NT2/D1 (cell line): ENCODE measurements at regions not wholly inside any gene's neighbourhood (a gene's known extent, or its start where the extent isn't known, plus 50 kb on each side); places are given as distances from the start of the nearest gene placed in this dataset.

ENCODE experiments used
- DNase-seq: peaks from one replicate; pipeline ENCODE4 v3.0.0-alpha.2; 2011; ENCODE audit warnings: low read depth, low spot score
- H3K27me3 ChIP-seq: 2 replicates; pipeline ENCODE4 v1.6.0; 2011; ENCODE audit warnings: mild to moderate bottlenecking; ENCODE audit not compliant: insufficient read length, insufficient read depth
- H3K36me3 ChIP-seq: 2 replicates; pipeline ENCODE4 v1.6.1; 2011; ENCODE audit warnings: mild to moderate bottlenecking, low read length, mixed read lengths; ENCODE audit not compliant: insufficient read depth, insufficient read length
- H3K4me1 ChIP-seq: 2 replicates; pipeline ENCODE4 v1.5.1; 2011; ENCODE audit not compliant: insufficient read depth, insufficient read length
- H3K4me3 ChIP-seq: 2 replicates; pipeline ENCODE4 v1.5.1; 2011; ENCODE audit warnings: low read depth; ENCODE audit not compliant: insufficient read length
- H3K9ac ChIP-seq: 2 replicates; pipeline ENCODE4 v1.6.0; 2011; ENCODE audit warnings: low read depth; ENCODE audit not compliant: insufficient read length
- H3K9me3 ChIP-seq: 2 replicates; pipeline ENCODE4 v1.5.1; 2011; ENCODE audit warnings: mild to moderate bottlenecking, low read length; ENCODE audit not compliant: insufficient read depth
- SUZ12 ChIP-seq: IDR thresholded peaks from 2 replicates; pipeline ENCODE4 v1.6.1; 2011; ENCODE audit not compliant: insufficient read length, insufficient read depth; ENCODE audit errors: extremely low read depth
- YY1 ChIP-seq: IDR thresholded peaks from 2 replicates; pipeline ENCODE4 v1.6.1; 2011; ENCODE audit not compliant: insufficient read length, insufficient read depth
- ZNF274 ChIP-seq: IDR thresholded peaks from 2 replicates; pipeline ENCODE4 v1.6.1; 2011; ENCODE audit warnings: mild to moderate bottlenecking, low read depth, low read length

- no peaks in the 10 kb centered on the region for H3K36me3 ChIP-seq
- no peak overlapping the region for H3K4me3 ChIP-seq
- H3K9me3 ChIP-seq: no peaks in the 10 kb centered on the region
- H3K4me1 ChIP-seq: no peaks in the 10 kb centered on the region
- no peak for DNase-seq
- TF ChIP-seq ZNF274: no peak
- no peak for TF ChIP-seq SUZ12
- TF ChIP-seq YY1: no peak
- no peak overlapping the region for H3K9ac ChIP-seq
- no peaks in the 10 kb centered on the region for H3K27me3 ChIP-seq
Measured at GRCh38 chr11:11220786-11221185, 132.3 kb downstream of the CSNK2A3 start.

- DNase-seq: no peak
- no peaks in the 10 kb centered on the region for H3K9me3 ChIP-seq
- no peaks in the 10 kb centered on the region for H3K27me3 ChIP-seq
- H3K4me1 ChIP-seq: no peaks in the 10 kb centered on the region
- no peaks in the 10 kb centered on the region for H3K36me3 ChIP-seq
- no peak overlapping the region for H3K4me3 ChIP-seq
- H3K9ac ChIP-seq: no peak overlapping the region
- TF ChIP-seq SUZ12: no peak
- no peak for TF ChIP-seq YY1
- TF ChIP-seq ZNF274: no peak
Measured at GRCh38 chr11:11218629-11218986, 134.4 kb downstream of the CSNK2A3 start.

GRCh38 chr11:11217929-11218628, 135.0 kb downstream of the CSNK2A3 start:
- H3K9me3 ChIP-seq: no peaks in the 10 kb centered on the region
- H3K27me3 ChIP-seq: no peaks in the 10 kb centered on the region
- no peak overlapping the region for H3K9ac ChIP-seq
- H3K36me3 ChIP-seq: no peaks in the 10 kb centered on the region
- no peak overlapping the region for H3K4me3 ChIP-seq
- DNase-seq: no peak
- H3K4me1 ChIP-seq: no peaks in the 10 kb centered on the region
- TF ChIP-seq SUZ12 (no peak), ZNF274 (no peak)

- no peaks in the 10 kb centered on the region for H3K27me3 ChIP-seq
- no peaks in the 10 kb centered on the region for H3K9me3 ChIP-seq
- no peak overlapping the region for H3K9ac ChIP-seq
- H3K4me3 ChIP-seq: no peak overlapping the region
- H3K4me1 ChIP-seq: no peaks in the 10 kb centered on the region
- DNase-seq: no peak
- H3K36me3 ChIP-seq: no peaks in the 10 kb centered on the region
- TF ChIP-seq SUZ12 (no peak), ZNF274 (no peak)
Measured at GRCh38 chr11:11217289-11217928, 135.6 kb downstream of the CSNK2A3 start.

GRCh38 chr11:11215944-11216343, 137.1 kb downstream of the CSNK2A3 start:
- H3K9ac ChIP-seq: no peak overlapping the region
- no peak for TF ChIP-seq YY1
- H3K4me3 ChIP-seq: no peak overlapping the region
- H3K4me1 ChIP-seq: no peaks in the 10 kb centered on the region
- no peaks in the 10 kb centered on the region for H3K9me3 ChIP-seq
- no peak for DNase-seq
- H3K27me3 ChIP-seq: no peaks in the 10 kb centered on the region
- H3K36me3 ChIP-seq: no peaks in the 10 kb centered on the region

- H3K27me3 ChIP-seq: no peaks in the 10 kb centered on the region
- no peak for DNase-seq
- H3K4me3 ChIP-seq: no peak overlapping the region
- TF ChIP-seq YY1: no peak
- no peak for TF ChIP-seq SUZ12
- TF ChIP-seq ZNF274: no peak
- H3K4me1 ChIP-seq: no peaks in the 10 kb centered on the region
- no peak overlapping the region for H3K9ac ChIP-seq
- no peaks in the 10 kb centered on the region for H3K36me3 ChIP-seq
- H3K9me3 ChIP-seq: no peaks in the 10 kb centered on the region
Measured at GRCh38 chr11:11215058-11215815, 137.8 kb downstream of the CSNK2A3 start.

- H3K4me1 ChIP-seq: no peaks in the 10 kb centered on the region
- DNase-seq: no peak
- H3K27me3 ChIP-seq: no peaks in the 10 kb centered on the region
- H3K9ac ChIP-seq: no peak overlapping the region
- no peak overlapping the region for H3K4me3 ChIP-seq
- H3K36me3 ChIP-seq: no peaks in the 10 kb centered on the region
- no peaks in the 10 kb centered on the region for H3K9me3 ChIP-seq
- TF ChIP-seq YY1 (no peak), ZNF274 (no peak), SUZ12 (no peak)
Measured at GRCh38 chr11:11213117-11213516, 139.9 kb downstream of the CSNK2A3 start.
